ENCODE measurements at regions not wholly inside any gene's neighbourhood (a gene's known extent, or its start where the extent isn't known, plus 50 kb on each side); places are given as distances from the start of the nearest gene placed in this dataset.
A peak's percentile ranks its signal among the peaks of the same experiment; 100 is the strongest.

DNA sequence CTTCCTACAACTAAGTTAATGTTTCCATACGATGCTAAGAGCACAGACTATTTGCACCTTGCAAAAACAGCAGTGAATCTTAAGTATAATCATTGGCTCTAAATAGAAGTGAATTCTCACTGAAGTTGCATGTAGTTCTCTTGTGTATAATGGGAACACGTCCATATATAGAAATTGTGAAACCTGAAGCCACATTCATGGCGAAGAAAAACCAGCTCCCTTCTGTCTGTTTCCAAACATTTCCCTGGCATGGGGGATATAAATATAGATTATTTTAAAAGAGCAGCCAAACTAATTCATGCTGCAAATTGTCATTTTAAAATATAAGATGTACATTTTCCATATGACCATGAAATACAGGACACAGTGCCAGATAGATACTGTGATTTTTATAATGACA is 71.1 kb downstream of the TRAM1L1 start:
- no peak overlapping the region for H3K9ac ChIP-seq (ENCODE audit: insufficient read depth, low read length)
- H3K27me3 ChIP-seq (ENCODE audit: control insufficient read depth, insufficient read depth, low read length) = no peaks in the 10 kb centered on the region
- DNase-seq (ENCODE audit: low read depth in 2 of 2) = no peak
- H2AFZ ChIP-seq (ENCODE audit: low read length) = no peak overlapping the region
- no peaks in the 10 kb centered on the region for H3K79me2 ChIP-seq (ENCODE audit: control insufficient read depth, insufficient read depth, low read length)
- H3K9me3 ChIP-seq (ENCODE audit: control insufficient read depth, insufficient read depth, low read depth, low read length) = no peaks in the 10 kb centered on the region
- H3K36me3 ChIP-seq (ENCODE audit: control insufficient read depth, insufficient read depth, low read length) = no peaks in the 10 kb centered on the region
- no peak for TF ChIP-seq EZH2 (IDR thresholded peaks at IDR 0.05; ENCODE audit: low read length, missing control alignments)
- TF ChIP-seq, protein P1, sequence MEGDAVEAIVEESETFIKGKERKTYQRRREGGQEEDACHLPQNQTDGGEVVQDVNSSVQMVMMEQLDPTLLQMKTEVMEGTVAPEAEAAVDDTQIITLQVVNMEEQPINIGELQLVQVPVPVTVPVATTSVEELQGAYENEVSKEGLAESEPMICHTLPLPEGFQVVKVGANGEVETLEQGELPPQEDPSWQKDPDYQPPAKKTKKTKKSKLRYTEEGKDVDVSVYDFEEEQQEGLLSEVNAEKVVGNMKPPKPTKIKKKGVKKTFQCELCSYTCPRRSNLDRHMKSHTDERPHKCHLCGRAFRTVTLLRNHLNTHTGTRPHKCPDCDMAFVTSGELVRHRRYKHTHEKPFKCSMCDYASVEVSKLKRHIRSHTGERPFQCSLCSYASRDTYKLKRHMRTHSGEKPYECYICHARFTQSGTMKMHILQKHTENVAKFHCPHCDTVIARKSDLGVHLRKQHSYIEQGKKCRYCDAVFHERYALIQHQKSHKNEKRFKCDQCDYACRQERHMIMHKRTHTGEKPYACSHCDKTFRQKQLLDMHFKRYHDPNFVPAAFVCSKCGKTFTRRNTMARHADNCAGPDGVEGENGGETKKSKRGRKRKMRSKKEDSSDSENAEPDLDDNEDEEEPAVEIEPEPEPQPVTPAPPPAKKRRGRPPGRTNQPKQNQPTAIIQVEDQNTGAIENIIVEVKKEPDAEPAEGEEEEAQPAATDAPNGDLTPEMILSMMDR (conservative IDR thresholded peaks at IDR 0.05 in 1 of 2, IDR thresholded peaks at IDR 0.05 in 1 of 2; ENCODE audit: low read depth in 1 of 2, low read length in 2 of 2) = no peak
- no peaks in the 10 kb centered on the region for H3K4me1 ChIP-seq (ENCODE audit: control insufficient read depth, extremely low read depth, insufficient read depth, low read length)
- H3K27ac ChIP-seq (ENCODE audit: insufficient read depth, low read length) = no peak overlapping the region
- no peaks in the 10 kb centered on the region for H4K20me1 ChIP-seq (ENCODE audit: control insufficient read depth, extremely low read depth, insufficient read depth, low read length)
- no peak overlapping the region for H3K4me2 ChIP-seq (ENCODE audit: extremely low read depth, insufficient read depth, low read length)
- H3K4me3 ChIP-seq (replicated peaks in 1 of 4; ENCODE audit: control extremely low read depth in 1 of 4, insufficient read depth in 1 of 4, low read depth in 3 of 4, low read length in 4 of 4) = no peak overlapping the region

DNA sequence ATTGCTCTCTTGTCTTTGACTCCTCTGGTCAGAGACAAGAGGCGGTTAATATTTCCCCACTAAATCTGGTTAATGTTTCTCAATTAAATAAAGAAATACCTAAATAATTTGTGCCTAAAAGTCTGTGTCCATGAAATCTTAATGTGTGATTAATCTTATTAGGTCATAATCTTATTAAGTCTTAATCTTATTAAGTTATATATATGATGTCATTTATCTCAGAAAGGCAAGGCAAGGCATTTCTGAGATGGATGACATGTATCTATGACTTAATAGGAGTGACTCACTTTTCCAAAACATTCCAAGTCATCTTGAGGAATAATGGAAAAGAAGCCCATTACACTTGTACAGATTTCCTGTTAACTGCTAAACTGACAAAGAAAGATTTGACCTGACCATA is 74.7 kb downstream of the TRAM1L1 start:
- Histone ChIP-seq H3K36me3 (ENCODE audit: control insufficient read depth, insufficient read depth, low read length) (no peaks in the 10 kb centered on the region), H2AFZ (ENCODE audit: low read length) (no peak overlapping the region), H3K9ac (ENCODE audit: insufficient read depth, low read length) (no peak overlapping the region), H3K4me1 (ENCODE audit: control insufficient read depth, extremely low read depth, insufficient read depth, low read length) (no peaks in the 10 kb centered on the region), H3K4me3 (replicated peaks in 1 of 4; ENCODE audit: control extremely low read depth in 1 of 4, insufficient read depth in 1 of 4, low read depth in 3 of 4, low read length in 4 of 4) (no peak overlapping the region), H3K27ac (ENCODE audit: insufficient read depth, low read length) (no peak overlapping the region), H4K20me1 (ENCODE audit: control insufficient read depth, extremely low read depth, insufficient read depth, low read length) (no peaks in the 10 kb centered on the region), H3K79me2 (ENCODE audit: control insufficient read depth, insufficient read depth, low read length) (no peaks in the 10 kb centered on the region), H3K9me3 (ENCODE audit: control insufficient read depth, insufficient read depth, low read depth, low read length) (no peaks in the 10 kb centered on the region), H3K4me2 (ENCODE audit: extremely low read depth, insufficient read depth, low read length) (no peak overlapping the region), H3K27me3 (ENCODE audit: control insufficient read depth, insufficient read depth, low read length) (no peaks in the 10 kb centered on the region)
- peak; percentile 0 to 37 for DNase-seq (ENCODE audit: low read depth in 2 of 2)
- TF ChIP-seq, protein P1 (conservative IDR thresholded peaks at IDR 0.05 in 1 of 2, IDR thresholded peaks at IDR 0.05 in 1 of 2; ENCODE audit: low read depth in 1 of 2, low read length in 2 of 2) = no peak

DNA sequence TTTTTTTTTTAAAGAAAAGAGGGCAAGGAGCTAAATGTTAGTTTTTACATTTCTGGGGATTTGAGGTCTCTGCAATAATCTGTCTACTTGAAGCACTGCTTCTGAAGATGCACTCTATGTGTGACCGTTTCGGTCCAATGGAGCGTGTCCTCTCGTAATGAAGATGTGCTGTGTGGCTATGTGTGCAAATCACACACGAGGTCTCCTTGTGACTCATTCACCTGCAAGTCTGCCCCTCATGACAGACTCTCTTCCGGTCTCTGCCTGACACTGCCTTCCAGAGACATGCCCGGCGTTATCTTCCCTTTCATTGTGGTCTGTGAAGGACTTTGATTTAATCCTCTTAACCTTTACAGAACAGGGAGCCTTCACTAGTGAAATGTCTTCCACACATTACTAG is 84.3 kb downstream of the TRAM1L1 start:
- Histone ChIP-seq H3K79me2 (ENCODE audit: control insufficient read depth, insufficient read depth, low read length) (no peaks in the 10 kb centered on the region), H3K27ac (ENCODE audit: insufficient read depth, low read length) (no peak overlapping the region), H3K9ac (ENCODE audit: insufficient read depth, low read length) (no peak overlapping the region), H3K4me3 (replicated peaks in 1 of 4; ENCODE audit: control extremely low read depth in 1 of 4, insufficient read depth in 1 of 4, low read depth in 3 of 4, low read length in 4 of 4) (no peak overlapping the region), H2AFZ (ENCODE audit: low read length) (no peak overlapping the region), H3K36me3 (ENCODE audit: control insufficient read depth, insufficient read depth, low read length) (no peaks in the 10 kb centered on the region), H3K4me2 (ENCODE audit: extremely low read depth, insufficient read depth, low read length) (no peak overlapping the region), H3K4me1 (ENCODE audit: control insufficient read depth, extremely low read depth, insufficient read depth, low read length) (no peaks in the 10 kb centered on the region), H3K9me3 (ENCODE audit: control insufficient read depth, insufficient read depth, low read depth, low read length) (no peaks in the 10 kb centered on the region), H3K27me3 (ENCODE audit: control insufficient read depth, insufficient read depth, low read length) (no peaks in the 10 kb centered on the region), H4K20me1 (ENCODE audit: control insufficient read depth, extremely low read depth, insufficient read depth, low read length) (no peaks in the 10 kb centered on the region)
- TF ChIP-seq, protein P1 (conservative IDR thresholded peaks at IDR 0.05 in 1 of 2, IDR thresholded peaks at IDR 0.05 in 1 of 2; ENCODE audit: low read depth in 1 of 2, low read length in 2 of 2) = no peak
- no peak for TF ChIP-seq EZH2 (IDR thresholded peaks at IDR 0.05; ENCODE audit: low read length, missing control alignments)
- DNase-seq (ENCODE audit: low read depth in 2 of 2) = no peak
